HCT116 (cell line): ENCODE measurements at regions not wholly inside any gene's neighbourhood (a gene's known extent, or its start where the extent isn't known, plus 50 kb on each side); places are given as distances from the start of the nearest gene placed in this dataset.

Source experiments
- ATAC-seq: fragments of 200-7000 bp; cut with Tn5 transposase; 2 replicates; pipeline ENCODE4 v1.9.1; 2020; ENCODE audit warnings: mild to moderate bottlenecking, moderate library complexity
- BruUV-seq: library from RNA; stranded (reverse); fragments of 400-500 nt; replicated peaks from 2 replicates; lab custom pipeline; 2021; lab: Mats Ljungman, UMichigan
- CTCF ChIA-PET: fragments of 300-600 bp; sonication (Branson Sonifier 250); formaldehyde crosslinking; loops from one replicate; lab custom pipeline; 2021; ENCODE audit warnings: antibody characterized with exemption; lab: Charles Lee
- POLR2A ChIA-PET: fragments of 300-600, 350-600 bp; sonication (Branson Sonifier 250); formaldehyde crosslinking; loops from one replicate; lab custom pipeline; 2021; ENCODE audit warnings: antibody characterized with exemption; lab: Charles Lee
- RAD21 ChIA-PET, 2 experiments: fragments of 300-600 bp; sonication (Branson Sonifier 250); formaldehyde crosslinking; loops; one replicate each; lab custom pipeline; 2023; ENCODE audit warnings: low total read pairs in 2 of 2; ENCODE audit not compliant: uncharacterized antibody in 2 of 2, unreplicated experiment in 2 of 2, low non-redundant PET in 1 of 2; lab: Charles Lee
- DNase-seq: peaks from one replicate; pipeline ENCODE4 v3.0.0-alpha.2; 2010; ENCODE audit warnings: low read depth, low spot score
- H2AFZ ChIP-seq: fragments of 200-600 bp; shearing (Covaris generic), sonication (generic); 2 replicates; pipeline ENCODE4 v1.6.1; 2017; ENCODE audit warnings: low read depth, mixed run types, mixed read lengths, antibody characterized with exemption, low read length; ENCODE audit not compliant: poor library complexity, severe bottlenecking
- H3K27ac ChIP-seq: 2 replicates; pipeline ENCODE4 v1.5.1; 2012; ENCODE audit warnings: low read depth, low read length
- H3K27me3 ChIP-seq: fragments of 200-600 bp; sonication (generic); 2 replicates; pipeline ENCODE4 v1.6.1; 2016; ENCODE audit warnings: mixed run types, low read length, mixed read lengths; ENCODE audit not compliant: insufficient read depth
- H3K36me3 ChIP-seq, 2 experiments: fragments of 200-500 bp in 1 of 2; fragments of 200-600 bp in 1 of 2; sonication (Bioruptor generic) in 1 of 2; sonication (generic) in 1 of 2; 2 replicates each; pipeline versions ENCODE4 v1.5.1 to v1.6.1; 2014 to 2016; ENCODE audit warnings: low read length in 2 of 2, inconsistent platforms in 1 of 2, mixed read lengths in 1 of 2, mixed run types in 1 of 2; ENCODE audit not compliant: insufficient read depth in 2 of 2, control insufficient read depth in 1 of 2
- H3K4me1 ChIP-seq, 2 experiments: fragments of 200-600 bp in 1 of 2; sonication (generic) in 1 of 2; 2 replicates each; pipeline versions ENCODE4 v1.5.1 to v1.6.1; 2012 to 2017; ENCODE audit warnings: low read length in 2 of 2, inconsistent platforms in 1 of 2, mild to moderate bottlenecking in 1 of 2, mixed read lengths in 1 of 2, mixed run types in 1 of 2, moderate library complexity in 1 of 2; ENCODE audit not compliant: insufficient read depth in 2 of 2, control insufficient read depth in 1 of 2
- H3K4me2 ChIP-seq: fragments of 200-600 bp; sonication (generic); 2 replicates; pipeline ENCODE4 v1.6.1; 2017; ENCODE audit warnings: mixed run types, low read length, mixed read lengths
- H3K4me3 ChIP-seq, 2 experiments: fragments of 200-600 bp in 1 of 2; sonication (generic) in 1 of 2; replicated peaks in 1 of 2; 2 replicates each; pipeline ENCODE4 v1.5.1; 2011 to 2016; ENCODE audit warnings: low read length in 2 of 2, control low read depth in 1 of 2, low read depth in 1 of 2, mild to moderate bottlenecking in 1 of 2, mixed read lengths in 1 of 2, mixed run types in 1 of 2
- H3K79me2 ChIP-seq: fragments of 200-600 bp; sonication (generic); 2 replicates; pipeline ENCODE4 v1.6.1; 2017; ENCODE audit warnings: mild to moderate bottlenecking, mixed run types, low read length, moderate library complexity, mixed read lengths; ENCODE audit not compliant: insufficient read depth
- H3K9ac ChIP-seq: fragments of 200-600 bp; sonication (generic); 2 replicates; pipeline ENCODE4 v1.6.1; 2016; ENCODE audit warnings: low read length, mixed read lengths
- H3K9me2 ChIP-seq: fragments of 200-600 bp; sonication (generic), shearing (Covaris generic); 2 replicates; pipeline ENCODE4 v1.6.1; 2017; ENCODE audit warnings: mixed run types, mild to moderate bottlenecking, moderate library complexity; ENCODE audit not compliant: insufficient read depth
- H3K9me3 ChIP-seq, 2 experiments: fragments of 200-500 bp in 1 of 2; fragments of 200-600 bp in 1 of 2; sonication (Bioruptor generic) in 1 of 2; sonication (generic) in 1 of 2; 2 replicates each; pipeline ENCODE4 v1.6.1; 2014 to 2017; ENCODE audit warnings: low read length in 2 of 2, mixed read lengths in 2 of 2, inconsistent platforms in 1 of 2, low read depth in 1 of 2, mild to moderate bottlenecking in 1 of 2, mixed run types in 1 of 2, moderate library complexity in 1 of 2; ENCODE audit not compliant: control insufficient read depth in 1 of 2, insufficient read depth in 1 of 2
- H4K20me1 ChIP-seq: fragments of 200-600 bp; sonication (generic), shearing (Covaris generic); 2 replicates; pipeline ENCODE4 v1.6.1; 2017; ENCODE audit warnings: mixed run types, mild to moderate bottlenecking, moderate library complexity; ENCODE audit not compliant: insufficient read depth
- CTCF ChIP-seq, 3 experiments: fragments of 200-600 bp in 1 of 3; sonication (generic) in 1 of 3; IDR thresholded peaks in 2 of 3; conservative IDR thresholded peaks in 1 of 3; 2 replicates each; pipeline ENCODE4 v1.5.1; 2012 to 2017; ENCODE audit warnings: low read depth in 2 of 3, low read length in 2 of 3, antibody characterized with exemption in 1 of 3, borderline replicate concordance in 1 of 3, control low read depth in 1 of 3, mild to moderate bottlenecking in 1 of 3, mixed read lengths in 1 of 3, mixed run types in 1 of 3, moderate library complexity in 1 of 3; ENCODE audit not compliant: insufficient read depth in 1 of 3
- JUND ChIP-seq: IDR thresholded peaks from 2 replicates; pipeline ENCODE4 v1.6.1; 2012
- POLR2AphosphoS5 ChIP-seq: IDR thresholded peaks from 2 replicates; pipeline ENCODE4 v1.6.1; 2011; ENCODE audit warnings: mild to moderate bottlenecking, low read depth, low read length, moderate library complexity
- SIN3A ChIP-seq: IDR thresholded peaks from 2 replicates; pipeline ENCODE4 v1.6.1; 2012; ENCODE audit warnings: low read depth
- ZFX ChIP-seq: fragments of 450-650 bp; IDR thresholded peaks from 2 replicates; pipeline ENCODE4 v1.6.1; 2017
- intact Hi-C: fragments of 100-400 bp; cut with micrococcal nuclease; formaldehyde crosslinking; loops from 2 replicates; pipeline ENCODE4 v1.10.0; 2022
- TF ChIP-seq, protein P1 (sequence below): IDR thresholded peaks from 2 replicates; pipeline ENCODE4 v1.6.1; 2011; ENCODE audit warnings: mild to moderate bottlenecking, low read length, moderate library complexity; ENCODE audit not compliant: insufficient replicate concordance; ENCODE audit errors: extremely low read depth
- TF ChIP-seq, protein P2 (sequence below): IDR thresholded peaks from 2 replicates; pipeline ENCODE4 v1.6.1; 2012

GRCh38 chr5:77140350-77140749, 53.3 kb upstream of the ZBED3 start (continued):
- TF ChIP-seq, protein P1, sequence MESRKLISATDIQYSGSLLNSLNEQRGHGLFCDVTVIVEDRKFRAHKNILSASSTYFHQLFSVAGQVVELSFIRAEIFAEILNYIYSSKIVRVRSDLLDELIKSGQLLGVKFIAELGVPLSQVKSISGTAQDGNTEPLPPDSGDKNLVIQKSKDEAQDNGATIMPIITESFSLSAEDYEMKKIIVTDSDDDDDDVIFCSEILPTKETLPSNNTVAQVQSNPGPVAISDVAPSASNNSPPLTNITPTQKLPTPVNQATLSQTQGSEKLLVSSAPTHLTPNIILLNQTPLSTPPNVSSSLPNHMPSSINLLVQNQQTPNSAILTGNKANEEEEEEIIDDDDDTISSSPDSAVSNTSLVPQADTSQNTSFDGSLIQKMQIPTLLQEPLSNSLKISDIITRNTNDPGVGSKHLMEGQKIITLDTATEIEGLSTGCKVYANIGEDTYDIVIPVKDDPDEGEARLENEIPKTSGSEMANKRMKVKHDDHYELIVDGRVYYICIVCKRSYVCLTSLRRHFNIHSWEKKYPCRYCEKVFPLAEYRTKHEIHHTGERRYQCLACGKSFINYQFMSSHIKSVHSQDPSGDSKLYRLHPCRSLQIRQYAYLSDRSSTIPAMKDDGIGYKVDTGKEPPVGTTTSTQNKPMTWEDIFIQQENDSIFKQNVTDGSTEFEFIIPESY: no peak
- TF ChIP-seq JUND: no peak
- TF ChIP-seq CTCF (IDR thresholded peaks at IDR 0.05 in 2 of 3, conservative IDR thresholded peaks at IDR 0.05 in 1 of 3; ENCODE audit: borderline replicate concordance in 1 of 3, insufficient read depth in 1 of 3, low read depth in 2 of 3, low read length in 2 of 3): no peak
- TF ChIP-seq, all 23 proteins: peak for 0

DNA sequence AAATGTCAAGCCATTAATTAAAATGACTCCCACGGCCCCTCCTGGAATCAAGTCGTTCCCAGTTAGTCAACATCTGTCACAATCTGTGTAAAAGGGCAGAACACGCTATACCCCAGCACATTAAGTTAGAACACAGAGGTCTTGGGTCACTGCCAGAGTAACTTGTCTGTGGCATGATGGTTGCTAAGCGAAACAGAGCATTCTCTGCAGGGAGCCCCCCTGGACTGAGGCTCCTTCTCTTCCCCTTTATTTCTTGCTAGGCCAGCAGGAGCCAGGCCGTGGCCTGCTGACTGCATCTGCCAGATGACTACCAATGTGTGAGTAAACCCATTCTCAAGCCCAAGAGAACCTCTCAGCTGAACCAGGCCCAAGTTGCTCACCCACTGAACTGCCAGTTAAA, 51.9 kb upstream of the ZBED3 start:
- Histone ChIP-seq H3K4me2 (no peak overlapping the region), H3K4me1 (no peaks in the 10 kb centered on the region), H3K9ac (no peak overlapping the region), H3K27ac (no peak overlapping the region), H3K9me2 (no peaks in the 10 kb centered on the region), H3K79me2 (no peaks in the 10 kb centered on the region), H3K9me3 (no peaks in the 10 kb centered on the region), H3K27me3 (no peaks in the 10 kb centered on the region), H3K4me3 (no peak overlapping the region), H4K20me1 (no peaks in the 10 kb centered on the region), H2AFZ (no peak overlapping the region), H3K36me3 (no peaks in the 10 kb centered on the region)
- no TSS peak for BruUV-seq
- ChIA-PET CTCF (no interaction called here), POLR2A (no interaction called here), RAD21 (no interaction called here)
- DNase-seq (no peak), ATAC-seq (no peak)
- no peak for TF ChIP-seq SIN3A
- no peak for TF ChIP-seq POLR2AphosphoS5
- TF ChIP-seq, protein P2, sequence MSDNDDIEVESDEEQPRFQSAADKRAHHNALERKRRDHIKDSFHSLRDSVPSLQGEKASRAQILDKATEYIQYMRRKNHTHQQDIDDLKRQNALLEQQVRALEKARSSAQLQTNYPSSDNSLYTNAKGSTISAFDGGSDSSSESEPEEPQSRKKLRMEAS: no peak
- TF ChIP-seq, protein P1: no peak
- TF ChIP-seq ZFX: no peak
- intact Hi-C loops: loop anchor here (10.0 kb wide), 1 partner anchor 84 kb away; no protein-coding TSS in a partner anchor
